HG02642 (cell line): ENCODE measurements at regions not wholly inside any gene's neighbourhood (a gene's known extent, or its start where the extent isn't known, plus 50 kb on each side); places are given as distances from the start of the nearest gene placed in this dataset.
"Not testable (repeated sequence)": the region's sequence is repeated elsewhere in the genome, so short reads cannot be mapped to it uniquely, and the experiment has no call there.

Experiments
- ATAC-seq: cut with Tn5 transposase; IDR thresholded peaks from one replicate; pipeline ENCODE4 v1.9.1; 2021; ENCODE audit warnings: mild to moderate bottlenecking; ENCODE audit not compliant: unreplicated experiment, poor library complexity

- no peak for ATAC-seq
Measured at GRCh38 chr14:23894362-23895052, 59.1 kb upstream of the DHRS4 start.

- no peak for ATAC-seq
Measured at GRCh38 chr14:23895053-23895419, 58.5 kb upstream of the DHRS4 start.

- no peak for ATAC-seq
Measured at GRCh38 chr14:23895480-23895879, 58.1 kb upstream of the DHRS4 start.

GRCh38 chr14:23896609-23897153 lies 56.9 kb upstream of the DHRS4 start:
- no peak for ATAC-seq

- not testable (repeated sequence) for ATAC-seq
Measured at GRCh38 chr14:23897291-23897690, 56.3 kb upstream of the DHRS4 start.

- ATAC-seq, result not testable (repeated sequence)
Measured at GRCh38 chr14:23898359-23898758, 55.2 kb upstream of the DHRS4 start.

GRCh38 chr14:23899788-23900187 lies 53.8 kb upstream of the DHRS4 start:
- ATAC-seq, result no peak

GRCh38 chr14:23903442-23903841 lies 50.1 kb upstream of the DHRS4 start:
- ATAC-seq, result no peak
